PC-3 (cell line): ENCODE measurements at regions not wholly inside any gene's neighbourhood (a gene's known extent, or its start where the extent isn't known, plus 50 kb on each side); places are given as distances from the start of the nearest gene placed in this dataset.

Experiments used
- ATAC-seq: fragments of 200-7000 bp; cut with Tn5 transposase; 2 replicates; pipeline ENCODE4 v1.9.1; 2020; ENCODE audit warnings: mild to moderate bottlenecking, moderate library complexity
- BruUV-seq: library from RNA; stranded (reverse); fragments of 400-500 nt; replicated peaks from 2 replicates; lab custom pipeline; 2021; lab: Mats Ljungman, UMichigan
- CTCF ChIA-PET: fragments of 300-600 bp; sonication (Branson Sonifier 250); formaldehyde crosslinking; loops from one replicate; lab custom pipeline; 2022; ENCODE audit warnings: antibody characterized with exemption; lab: Charles Lee
- POLR2A ChIA-PET: fragments of 300-600 bp; sonication (Branson Sonifier 250); formaldehyde crosslinking; loops from one replicate; lab custom pipeline; 2022; ENCODE audit warnings: antibody characterized with exemption; ENCODE audit not compliant: unreplicated experiment; lab: Charles Lee
- DNase-seq: peaks from one replicate; pipeline ENCODE4 v3.0.0-alpha.2; 2015
- H2AFZ ChIP-seq: fragments of 300-600 bp; sonication (generic); 2 replicates; pipeline ENCODE4 v1.6.0; 2016; ENCODE audit warnings: antibody characterized with exemption, low read length
- H3F3A ChIP-seq: fragments of 300-600 bp; sonication (generic); one replicate; pipeline ENCODE4 v1.6.0; 2017; ENCODE audit warnings: antibody characterized with exemption, low read length, control low read depth, mild to moderate bottlenecking; ENCODE audit not compliant: unreplicated experiment
- H3K27ac ChIP-seq: fragments of 300-600 bp; sonication (generic); 2 replicates; pipeline ENCODE4 v1.5.1; 2016; ENCODE audit warnings: mild to moderate bottlenecking, low read length
- H3K27me3 ChIP-seq: fragments of 300-600 bp; sonication (generic); 2 replicates; pipeline ENCODE4 v1.6.1; 2016; ENCODE audit warnings: low read length, mixed read lengths
- H3K36me3 ChIP-seq: fragments of 300-600 bp; sonication (generic); 2 replicates; pipeline ENCODE4 v1.6.1; 2016; ENCODE audit warnings: low read depth, mixed run types, low read length, mixed read lengths
- H3K4me1 ChIP-seq: fragments of 300-600 bp; sonication (generic); 2 replicates; pipeline ENCODE4 v1.5.1; 2016; ENCODE audit warnings: low read length; ENCODE audit not compliant: insufficient read depth
- H3K4me2 ChIP-seq: fragments of 300-600 bp; sonication (generic); 2 replicates; pipeline ENCODE4 v1.6.0; 2016; ENCODE audit warnings: low read length
- H3K4me3 ChIP-seq: fragments of 300-600 bp; sonication (generic); 2 replicates; pipeline ENCODE4 v1.5.1; 2016; ENCODE audit warnings: mild to moderate bottlenecking, low read length, mixed read lengths
- H3K79me2 ChIP-seq: fragments of 300-600 bp; sonication (generic); 2 replicates; pipeline ENCODE4 v1.6.1; 2017; ENCODE audit warnings: low read length, mixed read lengths
- H3K9ac ChIP-seq: fragments of 300-600 bp; sonication (generic); 2 replicates; pipeline ENCODE4 v1.6.0; 2016; ENCODE audit warnings: mild to moderate bottlenecking, low read length
- H3K9me2 ChIP-seq: fragments of 300-600 bp; sonication (generic); replicated peaks from 2 replicates; pipeline ENCODE4 v1.6.1; 2016; ENCODE audit warnings: mixed run types, low read length, mixed read lengths
- H3K9me3 ChIP-seq: fragments of 300-600 bp; sonication (generic); 2 replicates; pipeline ENCODE4 v1.6.1; 2016; ENCODE audit warnings: low read length, mixed read lengths
- H4K20me1 ChIP-seq: fragments of 300-600 bp; sonication (generic); 2 replicates; pipeline ENCODE4 v1.6.1; 2016; ENCODE audit warnings: low read length, mixed read lengths
- CTCF ChIP-seq: fragments of 300-600 bp; sonication (generic); conservative IDR thresholded peaks from 2 replicates; pipeline ENCODE4 v1.5.1; 2017; ENCODE audit warnings: antibody characterized with exemption, low read depth, mild to moderate bottlenecking, low read length
- EZH2 ChIP-seq: fragments of 300-600 bp; sonication (generic); IDR thresholded peaks from one replicate; pipeline ENCODE4 v1.6.1; 2017; ENCODE audit warnings: antibody characterized with exemption, mild to moderate bottlenecking, low read length; ENCODE audit not compliant: unreplicated experiment
- EZH2phosphoT487 ChIP-seq: fragments of 300-600 bp; sonication (generic); IDR thresholded peaks from 2 replicates; pipeline ENCODE4 v1.6.1; 2018; ENCODE audit warnings: mild to moderate bottlenecking, antibody characterized with exemption, low read length, borderline replicate concordance
- intact Hi-C: fragments of 100-400 bp; cut with micrococcal nuclease; formaldehyde crosslinking; loops from 2 replicates; pipeline ENCODE4 v1.9.0; 2023

GRCh38 chr3:144185276-144185675 is 213.7 kb downstream of the DIPK2A start:
- no peak for ATAC-seq
- no peaks in the 10 kb centered on the region for H3K27me3 ChIP-seq

GRCh38 chr3:144187531-144188210 is 216.0 kb downstream of the DIPK2A start:
- Histone ChIP-seq H3K4me1 (peaks cover 6% of the 10 kb centered on the region; the same call in 1 of the 2 replicates), H2AFZ (no peak overlapping the region), H3F3A (no peaks in the 10 kb centered on the region), H3K27me3 (no peaks in the 10 kb centered on the region), H3K4me2 (no peak overlapping the region), H3K27ac (peak overlapping the region; percentile 58), H3K9me2 (no peaks in the 10 kb centered on the region), H4K20me1 (no peaks in the 10 kb centered on the region), H3K79me2 (no peaks in the 10 kb centered on the region), H3K9me3 (0 out of 2 replicates have a peak, but pooled peaks cover 9% of the 10 kb centered on the region), H3K4me3 (no peak overlapping the region), H3K9ac (0 out of 2 replicates have a peak overlapping the region, but pooled peaks have one; percentile 20), H3K36me3 (no peaks in the 10 kb centered on the region)
- intact Hi-C loops, result loop anchor here (1.0 to 5.0 kb wide), 2 partner anchors 105 to 215 kb away; no protein-coding TSS in a partner anchor
- CTCF ChIA-PET, result interaction anchor here (0.5 kb wide), 1 partner anchor 55 kb away, joined by 3 read pairs; no protein-coding TSS in a partner anchor
- peak; percentile 55 for DNase-seq
- BruUV-seq, result no TSS peak
- POLR2A ChIA-PET, result interaction anchor here (0.5 kb wide), 1 partner anchor 197 kb away, joined by 5 read pairs; no protein-coding TSS in a partner anchor
- ATAC-seq, result peak; percentile 88
- TF ChIP-seq EZH2phosphoT487 (no peak), EZH2 (no peak), CTCF (no peak)

More at GRCh38 chr3:144185276-144185675, 213.7 kb downstream of the DIPK2A start:
- CTCF ChIA-PET, result no interaction called here
- Histone ChIP-seq H3K36me3 (no peaks in the 10 kb centered on the region), H2AFZ (no peak overlapping the region), H3K9me3 (0 out of 2 replicates have a peak, but pooled peaks cover 9% of the 10 kb centered on the region), H4K20me1 (no peaks in the 10 kb centered on the region), H3K4me1 (peaks cover 6% of the 10 kb centered on the region; the same call in 1 of the 2 replicates), H3F3A (no peaks in the 10 kb centered on the region), H3K79me2 (no peaks in the 10 kb centered on the region), H3K9me2 (no peaks in the 10 kb centered on the region), H3K27ac (no peak overlapping the region), H3K9ac (no peak overlapping the region), H3K4me3 (no peak overlapping the region), H3K4me2 (no peak overlapping the region)
- TF ChIP-seq EZH2phosphoT487, result no peak
- TF ChIP-seq CTCF, result no peak
- no peak for TF ChIP-seq EZH2
- intact Hi-C loops, result loop anchor here (5.0 kb wide), 1 partner anchor 107 kb away; no protein-coding TSS in a partner anchor
- BruUV-seq, result no TSS peak
- DNase-seq, result no peak
- POLR2A ChIA-PET, result no interaction called here
